Sigmoid colon (tissue), 6 donors: ENCODE measurements at regions not wholly inside any gene's neighbourhood (a gene's known extent, or its start where the extent isn't known, plus 50 kb on each side); places are given as distances from the start of the nearest gene placed in this dataset.

Experiments
- DNase-seq: peaks from one replicate; pipeline ENCODE4 v3.0.0-alpha.2; 2019
- H3K27ac ChIP-seq, 4 donors: fragments of 200-600 bp; sonication (generic); one replicate each; pipeline ENCODE4 v1.5.1; 2016 to 2019; ENCODE audit warnings: mild to moderate bottlenecking in 1 of 4
- H3K27me3 ChIP-seq, 3 donors: fragments of 200-600 bp; sonication (generic); one replicate each; pipeline ENCODE4 v1.5.1; 2019; ENCODE audit warnings: mild to moderate bottlenecking in 1 of 3
- H3K36me3 ChIP-seq, 4 donors: fragments of 200-600 bp; sonication (generic); one replicate each; pipeline ENCODE4 v1.5.1; 2016 to 2019
- H3K4me1 ChIP-seq, 4 donors: fragments of 200-600 bp; sonication (generic); one replicate each; pipeline ENCODE4 v1.5.1; 2017 to 2019
- H3K4me3 ChIP-seq, 4 donors: fragments of 200-600 bp; sonication (generic); one replicate each; pipeline ENCODE4 v1.5.1; 2017 to 2019; ENCODE audit warnings: mild to moderate bottlenecking in 2 of 4, moderate library complexity in 1 of 4
- H3K9me3 ChIP-seq, 4 donors: fragments of 200-600 bp in 3 of 4; sonication (generic) in 3 of 4; one replicate each; pipeline versions ENCODE4 v1.5.1 to v1.6.1; 2013 to 2019
- EP300 ChIP-seq, 4 donors: sonication (generic); formaldehyde crosslinking; IDR thresholded peaks; one replicate each; pipeline ENCODE4 v1.6.1; 2017; ENCODE audit warnings: antibody characterized with exemption in 4 of 4
- POLR2A ChIP-seq, 2 donors: fragments of 450-650 bp; IDR thresholded peaks; one replicate each; pipeline ENCODE4 v1.6.1; 2016; ENCODE audit warnings: antibody characterized with exemption in 2 of 2, mild to moderate bottlenecking in 2 of 2, moderate library complexity in 2 of 2
- POLR2AphosphoS5 ChIP-seq, 4 donors: sonication (generic); formaldehyde crosslinking; IDR thresholded peaks; one replicate each; pipeline ENCODE4 v1.6.1; 2017; ENCODE audit warnings: antibody characterized with exemption in 4 of 4
- WGBS, 2 donors: extraction: QIAGEN DNeasy Blood & Tissue Kit; methylation state at CpG; one replicate each; pipeline ENCODE4 v1.1.7; 2013; 5-methylcytosine and 5-hydroxymethylcytosine counted together
- intact Hi-C: fragments of 100-400 bp; cut with DNase I; formaldehyde crosslinking; loops from one replicate; pipeline ENCODE4 v1.15.1; 2023
- TF ChIP-seq, protein P1 (sequence below), 4 experiments: fragments of 450-650 bp in 3 of 4; fragments of 200-600 bp in 1 of 4; IDR thresholded peaks; one replicate each; pipeline ENCODE4 v1.5.1; 2016 to 2019; ENCODE audit warnings: antibody characterized with exemption in 4 of 4, mild to moderate bottlenecking in 3 of 4, moderate library complexity in 2 of 4
- donor health status: healthy with polysubstance abuse.
- donor health status: healthy.

DNA sequence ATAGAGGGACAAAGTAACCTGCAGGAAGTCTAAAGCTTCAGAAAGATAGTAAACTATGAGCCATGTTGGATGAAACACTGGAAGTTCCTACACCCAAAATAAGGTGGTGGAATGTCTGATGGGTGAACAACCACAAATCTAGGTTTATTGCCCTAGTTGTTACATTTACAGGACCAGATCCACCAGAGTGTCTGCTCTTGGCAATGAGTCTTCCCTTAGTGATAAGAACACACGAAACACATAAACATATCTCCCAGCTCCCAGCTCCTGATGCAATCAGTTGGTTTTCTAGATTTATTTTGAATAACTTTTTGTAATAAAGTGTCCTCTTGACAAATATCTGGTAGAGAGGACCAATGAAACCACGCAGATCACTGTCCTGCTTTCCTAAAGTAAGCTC is 329.7 kb upstream of the WWC1 start:
- Histone ChIP-seq H3K36me3 (no peaks in the 10 kb centered on the region), H3K27me3 (no peaks in the 10 kb centered on the region), H3K4me3 (no peak overlapping the region), H3K27ac (no peak overlapping the region), H3K4me1 (peaks cover 0 to 5% (median 2%) of the 10 kb centered on the region in 4 donors), H3K9me3 (no peaks in the 10 kb centered on the region)
- 68 to 82% methylated on average over 2 of the region's 2 CpGs for WGBS, 2 donors
- TF ChIP-seq, protein P1, sequence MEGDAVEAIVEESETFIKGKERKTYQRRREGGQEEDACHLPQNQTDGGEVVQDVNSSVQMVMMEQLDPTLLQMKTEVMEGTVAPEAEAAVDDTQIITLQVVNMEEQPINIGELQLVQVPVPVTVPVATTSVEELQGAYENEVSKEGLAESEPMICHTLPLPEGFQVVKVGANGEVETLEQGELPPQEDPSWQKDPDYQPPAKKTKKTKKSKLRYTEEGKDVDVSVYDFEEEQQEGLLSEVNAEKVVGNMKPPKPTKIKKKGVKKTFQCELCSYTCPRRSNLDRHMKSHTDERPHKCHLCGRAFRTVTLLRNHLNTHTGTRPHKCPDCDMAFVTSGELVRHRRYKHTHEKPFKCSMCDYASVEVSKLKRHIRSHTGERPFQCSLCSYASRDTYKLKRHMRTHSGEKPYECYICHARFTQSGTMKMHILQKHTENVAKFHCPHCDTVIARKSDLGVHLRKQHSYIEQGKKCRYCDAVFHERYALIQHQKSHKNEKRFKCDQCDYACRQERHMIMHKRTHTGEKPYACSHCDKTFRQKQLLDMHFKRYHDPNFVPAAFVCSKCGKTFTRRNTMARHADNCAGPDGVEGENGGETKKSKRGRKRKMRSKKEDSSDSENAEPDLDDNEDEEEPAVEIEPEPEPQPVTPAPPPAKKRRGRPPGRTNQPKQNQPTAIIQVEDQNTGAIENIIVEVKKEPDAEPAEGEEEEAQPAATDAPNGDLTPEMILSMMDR (IDR thresholded peaks at IDR 0.05) = no peak
- TF ChIP-seq EP300 (IDR thresholded peaks at IDR 0.05) (no peak), POLR2AphosphoS5 (IDR thresholded peaks at IDR 0.05) (no peak), POLR2A (IDR thresholded peaks at IDR 0.05) (no peak)
- no peak for DNase-seq
- intact Hi-C loops = no loop called here

DNA sequence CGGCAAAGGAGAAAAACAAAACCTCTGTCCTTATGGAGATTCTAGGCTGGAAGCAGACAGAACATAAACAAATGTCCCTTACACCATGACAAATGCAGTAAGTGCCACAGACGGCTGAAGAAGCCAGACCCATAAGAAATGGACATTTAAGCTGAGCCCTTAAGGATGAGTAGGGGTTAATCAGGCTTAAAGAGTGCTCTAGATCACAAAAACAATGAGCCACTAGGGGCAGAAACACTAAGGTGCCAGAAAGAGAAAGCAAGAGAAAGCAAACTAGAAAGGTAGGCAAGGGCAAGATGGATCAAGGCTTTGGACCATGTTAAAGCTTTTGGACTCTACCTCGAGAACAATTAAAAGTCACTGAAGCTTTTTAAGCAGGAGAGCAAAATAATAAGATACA is 326.9 kb upstream of the WWC1 start:
- H3K4me1 ChIP-seq = peaks cover 0 to 19% (median 16%) of the 10 kb centered on the region in 4 donors
- H3K4me3 ChIP-seq = no peak overlapping the region
- H3K36me3 ChIP-seq = no peaks in the 10 kb centered on the region
- WGBS, 2 donors = 74 to 80% methylated on average over 3 of the region's 3 CpGs
- DNase-seq = no peak
- intact Hi-C loops = no loop called here
- TF ChIP-seq, protein P1 (IDR thresholded peaks at IDR 0.05) = no peak
- TF ChIP-seq POLR2A (IDR thresholded peaks at IDR 0.05) (no peak), EP300 (IDR thresholded peaks at IDR 0.05) (no peak), POLR2AphosphoS5 (IDR thresholded peaks at IDR 0.05) (no peak)
- no peak overlapping the region for H3K27ac ChIP-seq
- H3K9me3 ChIP-seq = no peaks in the 10 kb centered on the region
- H3K27me3 ChIP-seq = no peaks in the 10 kb centered on the region

DNA sequence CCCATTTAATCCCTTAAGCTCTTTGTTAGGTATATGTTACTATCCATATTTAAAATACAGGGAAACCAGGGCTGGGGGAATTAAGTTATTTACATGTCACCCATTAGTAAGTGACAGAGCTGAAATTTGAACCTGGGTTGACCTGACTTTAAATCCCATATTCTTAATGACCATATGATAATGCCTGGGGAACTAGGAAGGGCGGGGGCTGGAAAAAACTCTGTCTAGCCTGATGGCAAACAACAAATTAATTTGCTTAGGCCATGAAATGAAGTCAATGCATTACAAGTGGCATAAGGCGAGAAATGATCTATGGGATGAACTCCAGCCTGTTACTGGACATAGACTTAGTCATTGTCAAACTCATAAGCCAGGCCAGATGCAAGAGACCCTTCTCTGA is 325.7 kb upstream of the WWC1 start:
- TF ChIP-seq, protein P1 (IDR thresholded peaks at IDR 0.05) = no peak
- TF ChIP-seq POLR2A (IDR thresholded peaks at IDR 0.05) (no peak), POLR2AphosphoS5 (IDR thresholded peaks at IDR 0.05) (no peak), EP300 (IDR thresholded peaks at IDR 0.05) (no peak)
- DNase-seq = no peak
- 88 to 90% methylated on average over 2 of the region's 2 CpGs for WGBS, 2 donors

DNA sequence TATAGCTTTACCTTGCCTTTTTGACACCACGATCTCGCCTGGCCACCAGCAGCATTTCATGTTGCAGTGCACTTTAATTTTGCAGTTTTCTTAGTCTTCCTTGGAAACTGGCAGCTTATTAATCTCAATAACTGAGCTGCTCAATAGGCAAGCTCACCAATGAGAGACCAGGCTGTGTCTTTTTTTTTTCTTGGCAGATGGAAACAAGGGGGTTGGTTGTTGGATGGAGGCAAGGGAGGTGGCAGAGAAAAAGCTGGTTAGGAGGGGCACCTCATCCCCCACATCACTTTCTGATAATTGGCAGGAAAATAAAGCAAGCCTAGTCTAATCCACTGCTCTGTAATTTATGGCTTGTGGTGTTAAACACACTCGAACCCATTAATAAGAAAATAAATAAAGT is 324.5 kb upstream of the WWC1 start:
- 65 to 68% methylated on average over 3 of the region's 3 CpGs for WGBS, 2 donors
- H3K4me3 ChIP-seq = no peak overlapping the region
- no peaks in the 10 kb centered on the region for H3K9me3 ChIP-seq

More for the DNA sequence above, 325.7 kb upstream of the WWC1 start:
- Histone ChIP-seq H3K27me3 (no peaks in the 10 kb centered on the region), H3K4me3 (no peak overlapping the region), H3K27ac (no peak overlapping the region), H3K4me1 (peaks cover 0 to 19% (median 16%) of the 10 kb centered on the region in 4 donors), H3K36me3 (no peaks in the 10 kb centered on the region), H3K9me3 (no peaks in the 10 kb centered on the region)
- intact Hi-C loops = no loop called here

More for the DNA sequence above, 324.5 kb upstream of the WWC1 start:
- H3K36me3 ChIP-seq = no peaks in the 10 kb centered on the region
- no peaks in the 10 kb centered on the region for H3K27me3 ChIP-seq
- intact Hi-C loops = no loop called here
- no peak overlapping the region for H3K27ac ChIP-seq
- no peak for TF ChIP-seq POLR2AphosphoS5 (IDR thresholded peaks at IDR 0.05)
- no peak for TF ChIP-seq EP300 (IDR thresholded peaks at IDR 0.05)
- TF ChIP-seq, protein P1 (IDR thresholded peaks at IDR 0.05) = no peak
- TF ChIP-seq POLR2A (IDR thresholded peaks at IDR 0.05) = no peak
- no peak for DNase-seq
- peaks cover 0 to 15% (median 14%) of the 10 kb centered on the region in 4 donors for H3K4me1 ChIP-seq
